GF-D8 (cell line): ENCODE measurements at regions not wholly inside any gene's neighbourhood (a gene's known extent, or its start where the extent isn't known, plus 50 kb on each side); places are given as distances from the start of the nearest gene placed in this dataset.
"Not testable (repeated sequence)": the region's sequence is repeated elsewhere in the genome, so short reads cannot be mapped to it uniquely, and the experiment has no call there.

Experiments
- DNase-seq: peaks from one replicate; lab custom pipeline; 2025; lab: John Stamatoyannopoulos, UW

- DNase-seq, result no peak
Observed at GRCh38 chr3:76203578-76203977, 418.2 kb upstream of the ZNF717 start.

DNA sequence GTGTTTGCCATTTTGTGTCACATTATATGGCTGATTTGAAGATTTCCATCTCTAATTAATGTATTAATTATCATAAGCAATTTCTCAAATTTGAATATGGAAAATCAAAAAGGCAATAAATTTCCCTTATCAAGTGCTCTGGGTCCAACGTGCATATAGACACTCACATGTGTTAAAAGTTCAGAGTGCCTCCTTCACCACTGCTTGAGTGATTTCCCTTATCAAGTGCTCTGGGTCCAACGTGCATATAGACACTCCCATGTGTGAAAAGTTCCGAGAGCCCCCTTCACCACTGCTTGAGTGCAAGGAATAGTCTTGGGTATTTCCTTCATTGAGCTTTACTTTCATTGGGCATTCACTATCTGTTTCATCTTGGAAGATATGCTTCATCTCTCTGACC, 421.0 kb upstream of the ZNF717 start:
- no peak for DNase-seq

GRCh38 chr3:76212679-76213078, 427.3 kb upstream of the ZNF717 start:
- DNase-seq, result no peak

DNA sequence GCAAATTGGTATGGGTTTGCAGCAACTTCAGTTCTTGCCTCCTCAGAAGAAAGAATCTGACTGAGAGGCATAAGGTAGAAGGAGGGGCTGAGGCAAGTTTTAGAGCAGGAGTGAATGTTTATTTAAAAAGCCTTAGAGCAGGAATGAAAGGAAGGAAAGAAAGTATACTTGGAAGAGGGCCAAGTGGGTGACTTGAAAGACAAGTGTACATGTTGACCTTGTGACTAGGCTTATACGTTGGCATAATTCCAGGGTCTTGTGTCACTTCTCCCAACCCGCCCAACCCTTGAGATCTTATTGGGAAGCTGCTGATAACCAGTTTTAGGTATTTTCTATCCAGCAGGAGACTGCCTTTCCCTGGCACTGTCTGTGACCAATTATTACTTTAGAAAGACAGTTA, 436.9 kb upstream of the ZNF717 start:
- no peak for DNase-seq

DNA sequence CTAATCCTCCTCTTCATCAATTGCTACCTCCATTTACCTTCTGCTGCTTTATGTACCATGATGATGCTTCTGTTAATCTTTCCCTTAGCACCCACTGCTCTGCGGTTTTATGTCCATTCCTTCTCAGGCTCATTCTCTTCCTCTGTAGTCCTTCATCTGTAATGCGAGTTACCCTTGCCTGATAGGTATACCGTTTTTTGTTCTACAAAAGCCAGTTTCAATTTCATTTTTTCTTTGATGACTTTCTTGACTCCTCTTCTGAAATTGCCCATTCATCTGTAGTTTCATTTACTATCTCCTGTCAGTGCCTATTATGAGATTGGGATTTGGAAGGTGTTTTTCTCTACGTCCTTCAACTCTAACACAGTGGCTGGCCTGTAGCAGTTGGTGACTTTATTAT, 445.9 kb upstream of the ZNF717 start:
- DNase-seq, result no peak

GRCh38 chr3:76242886-76243753, 457.8 kb upstream of the ZNF717 start:
- DNase-seq, result no peak

DNA sequence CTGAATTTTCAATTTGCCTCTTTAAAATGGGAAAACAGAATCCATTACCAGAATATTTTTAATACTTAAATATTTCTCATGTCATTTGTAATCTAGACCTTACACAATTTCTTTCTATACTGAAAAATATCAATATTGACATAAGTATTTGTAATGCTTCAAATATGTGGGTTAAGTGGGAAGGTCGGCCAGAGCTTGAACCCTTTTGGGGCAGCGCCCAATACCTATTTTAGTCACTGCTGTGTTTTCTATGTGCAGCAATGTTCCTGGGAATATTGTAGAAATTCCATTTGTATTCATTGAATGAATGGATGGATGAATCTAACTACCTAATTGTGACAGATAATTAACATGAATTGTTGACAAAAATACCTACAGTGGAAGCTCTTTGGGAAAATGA, 459.7 kb upstream of the ZNF717 start:
- DNase-seq, result no peak

DNA sequence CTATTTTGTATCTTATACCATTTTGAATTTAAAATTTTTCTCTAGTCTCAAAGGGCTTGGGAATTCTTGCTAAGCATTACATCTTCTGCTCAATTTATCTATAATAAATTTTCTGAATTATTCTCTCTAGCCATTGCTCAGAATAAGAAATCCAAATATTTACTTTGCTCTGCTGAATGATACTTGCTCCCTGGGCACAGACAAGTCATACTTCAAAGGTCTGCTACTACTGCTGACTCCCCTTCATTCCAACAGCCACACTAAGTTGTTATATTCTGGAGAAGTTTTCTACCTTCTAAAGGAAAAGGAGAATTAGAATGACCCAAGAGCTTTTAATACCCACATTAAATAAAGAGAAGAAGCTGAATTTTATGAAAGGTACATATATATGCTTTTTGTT, 460.3 kb upstream of the ZNF717 start:
- no peak for DNase-seq

DNA sequence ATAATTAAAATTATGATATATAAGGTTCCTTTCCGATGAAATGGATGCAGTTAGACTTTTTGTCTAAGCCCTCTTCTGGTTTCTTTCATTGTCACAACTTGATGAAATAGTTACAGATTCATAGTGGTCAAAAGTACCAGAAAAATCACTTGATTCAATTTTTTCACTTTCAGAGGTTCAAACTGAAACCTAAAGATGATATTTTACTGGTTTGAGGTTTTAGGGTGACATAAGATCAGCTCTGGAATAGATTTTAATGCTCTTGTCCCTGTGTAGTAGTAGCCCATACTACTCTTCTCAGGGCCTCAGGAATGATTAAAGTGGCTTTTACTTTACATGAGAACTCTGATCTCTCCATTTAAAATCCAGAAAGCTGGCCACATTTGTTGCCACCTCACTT, 479.1 kb upstream of the ZNF717 start:
- DNase-seq, result no peak

DNA sequence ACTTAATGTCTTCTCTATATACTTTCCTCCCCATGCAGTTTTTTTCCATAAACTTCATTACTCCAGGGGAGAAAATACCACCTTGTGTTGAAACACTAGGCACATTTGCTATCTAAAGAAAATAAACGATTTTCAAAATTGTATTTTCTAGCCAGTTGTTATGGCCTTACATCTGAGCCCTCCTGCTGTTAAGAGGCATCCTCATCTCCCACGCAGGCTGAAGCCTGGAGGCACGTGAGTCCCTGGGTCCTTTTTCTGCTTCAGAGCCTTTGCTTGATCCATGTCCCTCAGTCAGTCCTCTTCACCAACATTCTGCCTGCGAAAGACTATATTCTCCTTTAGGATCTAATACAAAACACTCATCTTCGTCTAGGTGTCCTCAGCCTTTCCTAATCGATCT, 479.6 kb upstream of the ZNF717 start:
- DNase-seq, result no peak

DNA sequence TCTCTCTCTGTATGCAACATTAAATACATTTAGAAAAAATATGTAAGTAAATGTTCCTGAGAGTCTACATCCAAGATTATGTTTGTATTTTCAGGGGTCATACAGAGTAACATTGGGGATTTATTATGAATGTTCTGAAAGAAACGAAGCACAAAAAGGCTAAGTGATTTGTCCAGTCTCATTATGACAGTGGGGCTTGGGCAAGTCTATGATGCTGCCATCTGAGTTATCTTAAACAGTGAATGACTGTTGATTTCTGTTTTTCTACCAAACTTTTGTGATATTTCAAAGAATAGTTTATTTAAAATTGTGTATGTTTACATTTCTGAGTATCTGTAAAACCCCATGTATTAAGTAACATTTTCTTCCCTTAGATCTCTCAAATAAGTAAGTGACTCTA, 481.2 kb upstream of the ZNF717 start:
- no peak for DNase-seq

DNA sequence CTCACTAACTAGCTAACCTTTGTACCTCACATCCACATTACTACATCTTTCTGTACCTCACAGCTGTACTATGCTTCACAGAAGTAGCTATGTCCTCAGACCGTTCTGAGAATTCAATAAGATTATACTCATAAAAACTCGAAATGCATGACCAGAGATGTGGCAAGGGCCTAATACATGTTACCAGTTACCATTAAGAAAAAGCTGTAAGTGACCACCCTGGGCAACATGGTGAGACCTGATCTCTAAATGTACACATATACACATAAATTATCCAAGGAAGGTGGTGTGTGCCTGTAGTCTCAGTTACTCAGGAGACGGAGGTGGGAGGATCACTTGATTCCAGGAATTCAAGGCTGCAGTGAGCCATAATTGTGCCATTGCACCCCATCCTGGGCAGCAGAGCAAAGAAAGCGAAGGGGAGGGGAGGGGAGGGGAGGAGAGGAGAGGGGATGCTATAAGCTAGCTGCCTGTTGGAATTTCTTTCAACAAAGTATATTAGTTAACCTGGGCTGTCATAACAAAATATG, 482.6 kb upstream of the ZNF717 start:
- DNase-seq, result no peak

GRCh38 chr3:76293856-76294255, 508.5 kb upstream of the ZNF717 start:
- no peak for DNase-seq

DNA sequence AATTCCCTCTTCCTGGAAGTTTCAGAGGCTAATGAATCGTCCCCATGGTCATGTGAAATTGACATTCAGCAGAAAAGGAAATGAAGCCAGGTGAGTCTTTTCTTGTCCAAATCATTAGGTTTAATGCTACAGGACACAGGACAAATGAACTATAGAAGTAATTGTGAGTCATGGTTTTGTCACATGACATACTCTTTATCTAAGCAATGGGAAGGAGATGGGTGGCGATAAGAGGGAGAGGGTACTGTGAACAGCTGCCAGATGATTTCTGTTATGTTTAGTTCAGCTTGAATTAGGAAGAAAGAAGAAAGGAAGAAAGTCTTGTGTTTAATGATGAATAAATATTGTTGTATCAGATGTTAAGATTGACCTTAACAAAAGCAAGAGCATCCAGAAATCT, 515.4 kb upstream of the ZNF717 start:
- no peak for DNase-seq

DNA sequence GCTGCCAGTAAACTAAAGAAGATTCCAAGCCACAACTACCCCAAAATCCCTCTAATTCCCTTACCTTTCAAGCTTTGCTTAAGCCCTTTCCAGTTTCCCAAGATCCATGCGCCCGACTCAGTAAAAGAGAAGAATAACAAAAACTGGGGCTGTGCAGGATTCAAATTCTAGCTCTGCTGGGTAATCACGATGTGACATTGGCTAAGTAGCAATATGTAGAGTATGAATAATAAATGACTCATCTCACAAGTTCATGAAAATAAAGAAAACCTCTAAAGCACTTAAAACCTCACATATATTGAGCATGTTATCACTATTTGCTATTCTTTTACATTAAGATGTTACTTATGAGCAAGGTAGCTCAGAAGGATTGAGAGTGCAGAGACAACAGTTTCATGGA, 522.2 kb upstream of the ZNF717 start:
- no peak for DNase-seq

GRCh38 chr3:76308541-76308940, 523.2 kb upstream of the ZNF717 start:
- DNase-seq, result no peak

DNA sequence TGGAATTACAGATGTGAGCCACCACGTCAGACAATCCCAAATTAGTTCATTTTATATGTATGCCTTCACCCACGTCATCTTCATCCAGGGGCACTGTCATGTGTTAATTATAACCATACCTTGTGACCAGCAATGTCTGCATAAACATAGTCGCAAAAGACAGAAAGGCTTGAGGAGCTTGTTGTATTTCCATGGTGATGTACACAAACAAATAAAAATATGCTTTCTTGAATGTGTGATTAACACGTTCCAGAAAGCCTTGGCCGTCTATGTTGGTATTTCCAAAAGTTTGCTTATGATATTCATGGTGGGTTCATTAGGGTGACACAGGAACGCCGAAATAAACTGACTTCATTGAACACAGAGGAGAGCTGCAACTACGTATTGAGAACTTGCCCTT, 524.7 kb upstream of the ZNF717 start:
- DNase-seq, result no peak

GRCh38 chr3:76310667-76311066, 525.3 kb upstream of the ZNF717 start:
- DNase-seq, result no peak

GRCh38 chr3:76311941-76312340, 526.6 kb upstream of the ZNF717 start:
- DNase-seq, result no peak

GRCh38 chr3:76315906-76316305, 530.6 kb upstream of the ZNF717 start:
- DNase-seq, result not testable (repeated sequence)

- DNase-seq, result no peak
Observed at GRCh38 chr3:76321614-76322013, 536.3 kb upstream of the ZNF717 start.

DNA sequence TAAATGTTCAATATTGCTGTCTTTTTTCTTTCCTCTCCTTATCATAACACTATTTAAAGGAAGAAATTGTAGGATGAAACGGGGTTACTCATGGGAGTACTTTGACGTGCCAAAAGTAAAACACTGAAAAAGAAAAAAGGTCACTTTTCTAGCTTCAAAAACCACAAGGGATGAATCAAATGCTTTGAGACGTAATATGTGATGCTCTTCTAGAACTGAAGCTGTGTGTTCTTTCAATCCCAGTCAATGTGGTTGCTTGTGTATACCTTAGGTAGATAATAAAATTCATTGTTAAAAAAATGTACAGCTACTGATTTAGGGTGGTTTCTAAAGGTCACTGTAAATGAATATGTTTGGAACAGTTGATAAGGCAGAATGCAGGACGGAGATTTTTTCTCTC, 538.8 kb upstream of the ZNF717 start:
- no peak for DNase-seq

GRCh38 chr3:76345878-76346277, 560.5 kb upstream of the ZNF717 start:
- no peak for DNase-seq

DNA sequence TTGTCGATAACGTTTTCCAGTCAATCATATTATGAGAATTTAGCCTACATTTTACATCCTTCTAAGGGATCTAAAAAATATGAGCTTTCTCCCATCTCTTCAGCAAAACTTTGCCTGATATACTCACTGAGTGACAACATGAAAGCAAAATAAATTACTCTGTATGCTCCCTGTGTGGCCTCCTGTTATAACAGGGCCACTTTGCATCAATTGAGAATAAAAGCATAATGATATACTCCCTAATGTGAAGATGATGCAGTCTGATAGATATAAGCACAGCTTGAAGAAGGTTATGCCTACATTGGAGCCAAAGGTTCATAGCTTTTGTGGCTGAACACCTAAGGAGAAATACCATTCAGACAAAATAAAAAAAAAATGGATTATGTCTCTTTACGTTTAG, 561.3 kb upstream of the ZNF717 start:
- DNase-seq, result no peak
